ENCODE measurements at regions not wholly inside any gene's neighbourhood (a gene's known extent, or its start where the extent isn't known, plus 50 kb on each side); places are given as distances from the start of the nearest gene placed in this dataset.

DNA sequence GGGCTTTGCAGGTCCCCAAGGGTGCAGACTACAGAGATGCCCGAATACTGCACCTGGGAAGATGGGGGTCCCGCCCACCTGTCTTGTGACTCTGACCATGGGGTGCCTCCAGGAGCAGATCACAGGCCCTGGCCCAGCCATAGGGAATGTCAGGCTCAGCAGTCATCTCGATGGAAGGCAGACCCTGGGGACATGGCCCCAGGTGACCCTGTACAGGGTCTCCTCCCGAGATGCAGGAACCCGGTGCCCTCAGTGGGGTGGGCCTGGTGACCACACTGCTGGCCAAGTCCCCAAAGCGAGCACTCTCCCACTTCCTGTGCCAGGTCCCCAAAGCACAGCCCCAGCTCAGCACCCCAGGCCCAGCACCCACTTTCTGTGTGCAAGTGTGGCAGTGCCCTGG, 903.7 kb upstream of the USP15 start:
- no peak for DNase-seq

GRCh38 chr12:61357496-61357895, 902.7 kb upstream of the USP15 start:
- DNase-seq = no peak

- DNase-seq = no peak
Observed at GRCh38 chr12:61362037-61362436, 898.2 kb upstream of the USP15 start.

DNA sequence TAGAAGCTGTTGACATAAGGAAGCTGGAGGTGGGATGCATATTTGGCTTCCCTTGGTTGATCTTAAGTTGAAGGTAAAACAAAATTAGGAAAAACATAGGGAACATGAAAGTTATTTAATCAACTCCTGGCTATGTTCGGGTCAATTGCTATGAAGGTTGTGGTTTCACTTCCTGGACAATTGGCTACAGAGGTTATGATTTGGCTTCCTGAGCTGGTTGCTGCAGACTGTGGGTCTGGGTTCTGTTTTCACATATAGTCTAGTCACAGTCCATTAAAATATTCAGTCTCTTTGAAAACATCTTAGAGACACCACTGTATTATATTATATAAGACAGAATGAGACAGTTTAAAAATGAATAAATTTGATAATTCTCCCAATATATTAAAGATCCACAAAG, 895.2 kb upstream of the USP15 start:
- DNase-seq = no peak

DNA sequence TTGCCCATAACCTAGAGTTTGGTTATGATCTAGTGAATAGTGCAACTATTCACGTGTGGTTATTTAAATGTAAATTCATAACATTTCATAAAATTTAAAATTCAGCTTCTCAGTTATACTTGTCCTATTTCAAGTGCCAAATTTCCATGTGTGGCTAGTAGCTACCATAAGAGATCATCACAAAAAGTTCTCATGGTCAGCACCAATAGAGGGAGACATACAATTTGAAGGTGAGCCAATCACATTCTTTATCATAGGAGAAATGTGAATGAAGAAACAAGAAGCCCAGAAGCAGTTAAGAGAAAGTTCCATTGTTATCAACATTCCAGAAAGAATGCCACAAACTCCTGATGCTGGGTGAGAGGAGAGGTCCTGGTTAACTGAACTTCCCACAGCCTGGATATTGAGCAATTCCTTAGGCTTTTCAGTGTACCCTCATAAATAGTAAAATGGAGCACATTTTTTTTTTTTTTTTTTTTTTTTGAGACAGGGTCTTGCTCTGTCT, 892.9 kb upstream of the USP15 start:
- DNase-seq = no peak

DNA sequence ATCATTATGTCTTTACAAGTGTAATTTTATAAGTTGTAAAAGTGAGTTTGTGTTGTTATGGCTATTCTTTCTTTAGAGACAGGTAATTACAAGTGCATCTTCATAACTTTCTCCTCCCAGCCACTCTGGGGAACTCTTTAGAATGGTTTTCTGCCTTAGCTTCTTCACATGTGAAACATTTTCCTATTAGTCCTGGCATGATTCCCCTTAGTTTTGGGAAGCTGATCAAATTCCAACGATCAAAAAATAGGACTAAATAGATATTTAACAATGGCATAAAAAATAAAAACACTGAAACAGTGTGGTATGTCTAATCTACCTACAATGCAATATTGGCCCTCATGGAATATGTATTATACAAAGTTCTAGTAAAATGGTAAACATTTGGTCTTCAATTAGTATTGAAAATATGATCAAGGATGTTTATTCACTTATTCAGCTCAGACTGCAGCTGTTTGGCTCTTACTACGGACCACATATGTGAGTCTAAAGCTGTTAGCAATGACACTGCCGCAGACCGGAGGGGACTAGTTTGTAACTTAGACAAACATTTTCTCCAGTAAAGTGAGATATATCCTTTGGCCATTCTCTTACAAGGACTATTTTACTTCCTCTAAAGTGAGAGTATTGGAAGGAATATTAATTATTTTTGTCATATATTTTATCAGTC, 890.8 kb upstream of the USP15 start:
- DNase-seq = no peak

DNA sequence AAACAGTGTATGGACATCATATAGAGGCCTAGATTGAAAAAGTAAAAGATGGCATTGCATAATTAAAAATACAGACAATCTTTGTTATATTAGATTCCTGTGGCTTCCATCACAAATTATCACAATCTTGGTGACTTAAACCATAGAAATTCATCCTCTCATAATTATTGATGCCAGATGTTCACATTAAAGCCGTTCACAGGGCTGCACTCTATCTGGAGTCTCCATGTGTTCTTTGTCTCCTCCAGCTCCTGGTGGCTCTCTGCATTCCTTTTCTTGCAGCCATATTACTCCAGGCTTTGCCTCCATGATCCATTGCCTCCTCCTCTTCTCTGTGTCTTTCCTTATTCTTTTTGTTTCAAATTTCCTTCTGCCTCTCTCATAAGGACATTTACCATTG, 875.7 kb upstream of the USP15 start:
- DNase-seq = no peak

GRCh38 chr12:61385771-61386170, 874.4 kb upstream of the USP15 start:
- DNase-seq = no peak

DNA sequence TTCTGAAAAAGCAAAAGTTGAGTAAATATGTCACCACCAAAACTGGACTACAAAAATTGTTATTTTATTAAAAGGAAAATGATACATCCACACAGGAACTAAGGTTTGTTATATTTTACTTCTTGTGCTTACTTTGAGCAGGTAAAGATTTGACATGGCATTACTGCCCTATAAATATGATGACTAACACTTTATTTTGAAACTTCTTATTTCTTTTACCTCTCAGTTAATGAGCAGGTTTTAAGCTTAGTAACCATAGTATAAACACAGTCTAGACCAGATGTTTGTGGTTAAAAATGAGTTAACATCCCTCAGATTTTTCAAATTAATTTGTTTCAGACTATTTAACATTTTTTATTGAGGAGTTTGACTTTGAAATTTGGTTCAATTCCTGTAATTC, 862.5 kb upstream of the USP15 start:
- no peak for DNase-seq

DNA sequence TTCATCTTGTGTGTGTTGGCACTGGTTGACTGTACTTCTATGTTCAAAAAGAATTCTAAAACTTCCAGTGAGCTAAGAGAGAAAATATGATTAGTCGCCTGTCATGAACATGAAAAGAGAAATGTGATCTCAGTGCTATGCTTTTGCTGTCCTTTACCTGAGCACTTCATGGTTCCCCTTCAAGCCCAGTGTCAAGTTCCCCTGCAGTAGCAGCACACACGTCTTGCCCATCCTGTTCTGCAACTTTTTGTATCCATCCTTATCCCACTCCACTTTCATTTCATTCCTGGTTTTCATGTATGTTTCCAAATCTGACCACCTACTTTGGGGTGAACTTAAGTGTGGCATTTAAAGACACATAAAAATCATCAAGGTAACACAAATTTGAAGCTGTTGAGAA, 848.0 kb upstream of the USP15 start:
- DNase-seq = no peak

- no peak for DNase-seq
Observed at GRCh38 chr12:61414470-61414869, 845.7 kb upstream of the USP15 start.

GRCh38 chr12:61422786-61423185, 837.4 kb upstream of the USP15 start:
- no peak for DNase-seq

- no peak for DNase-seq
Observed at GRCh38 chr12:61452076-61452475, 808.1 kb upstream of the USP15 start.

GRCh38 chr12:61487728-61488127, 772.5 kb upstream of the USP15 start:
- DNase-seq = no peak

GRCh38 chr12:61490526-61491498, 769.4 kb upstream of the USP15 start:
- DNase-seq = no peak

- no peak for DNase-seq
Observed at GRCh38 chr12:61502179-61502578, 758.0 kb upstream of the USP15 start.

GRCh38 chr12:61504396-61505080, 755.7 kb upstream of the USP15 start:
- no peak for DNase-seq

DNA sequence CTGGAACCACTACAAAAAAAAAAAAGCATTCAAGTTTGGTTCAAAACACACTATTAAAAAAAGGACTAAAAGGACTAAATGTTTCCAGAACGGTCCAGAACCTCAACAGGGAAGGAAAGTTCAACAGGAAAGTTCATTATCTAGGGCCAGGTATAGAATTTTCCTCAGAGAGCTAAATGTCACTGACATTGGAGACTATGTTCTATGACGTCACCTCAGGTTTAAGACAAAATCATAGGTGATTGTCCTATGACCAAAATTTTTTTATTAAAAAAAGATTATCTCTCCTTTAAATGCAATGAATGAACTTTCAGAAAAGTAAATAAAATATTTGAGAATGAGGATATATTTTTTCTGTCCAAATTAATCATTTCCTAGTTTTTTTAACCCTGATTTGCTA, 746.7 kb upstream of the USP15 start:
- no peak for DNase-seq

GRCh38 chr12:61514016-61514415, 746.2 kb upstream of the USP15 start:
- no peak for DNase-seq

- DNase-seq = no peak
Observed at GRCh38 chr12:61521258-61521657, 738.9 kb upstream of the USP15 start.

- DNase-seq = no peak
Observed at GRCh38 chr12:61523276-61523992, 736.8 kb upstream of the USP15 start.

DNA sequence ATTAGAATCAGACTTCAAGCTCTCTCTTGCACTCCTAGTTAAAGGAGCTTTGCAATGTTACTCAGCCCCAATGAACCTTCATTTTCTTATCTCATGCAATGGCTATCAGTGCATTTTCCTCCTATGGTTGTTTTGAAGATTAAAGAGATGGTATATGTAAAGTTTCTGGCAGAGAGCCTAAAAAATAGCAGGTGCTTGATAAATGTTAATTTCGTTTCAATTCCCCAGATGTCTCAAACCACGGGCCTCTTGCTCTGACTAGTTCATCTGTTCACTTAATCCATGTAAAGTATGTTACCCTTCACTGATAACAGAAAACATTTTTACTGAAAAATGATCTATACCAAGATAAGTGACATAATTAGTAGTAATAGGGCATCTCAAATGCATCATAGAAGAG, 735.4 kb upstream of the USP15 start:
- no peak for DNase-seq

GRCh38 chr12:61525331-61525730, 734.9 kb upstream of the USP15 start:
- no peak for DNase-seq
